Right lobe of liver (tissue), 4 donors: ENCODE measurements at regions not wholly inside any gene's neighbourhood (a gene's known extent, or its start where the extent isn't known, plus 50 kb on each side); places are given as distances from the start of the nearest gene placed in this dataset.

ENCODE experiments used
- POLR2A ChIP-seq: fragments of 450-650 bp; IDR thresholded peaks from one replicate; pipeline ENCODE4 v1.6.1; 2017; ENCODE audit warnings: antibody characterized with exemption, mild to moderate bottlenecking
- TF ChIP-seq, protein P1 (sequence below), 4 donors: fragments of 200-600 bp in 3 of 4; fragments of 450-650 bp in 1 of 4; IDR thresholded peaks; one replicate each; pipeline versions ENCODE4 v1.5.1 to v1.8.0; 2016 to 2022; ENCODE audit warnings: antibody characterized with exemption in 4 of 4, mild to moderate bottlenecking in 2 of 4
- donor health status: DM: no; HTN: no; CAD: no.
- donor health status: DM: no; HTN: no; CAD: no.
- donor health status: DM: no; HTN: yes; CAD: no.

GRCh38 chr2:64363140-64363539 is 90.8 kb upstream of the LGALSL start:
- TF ChIP-seq, protein P1, sequence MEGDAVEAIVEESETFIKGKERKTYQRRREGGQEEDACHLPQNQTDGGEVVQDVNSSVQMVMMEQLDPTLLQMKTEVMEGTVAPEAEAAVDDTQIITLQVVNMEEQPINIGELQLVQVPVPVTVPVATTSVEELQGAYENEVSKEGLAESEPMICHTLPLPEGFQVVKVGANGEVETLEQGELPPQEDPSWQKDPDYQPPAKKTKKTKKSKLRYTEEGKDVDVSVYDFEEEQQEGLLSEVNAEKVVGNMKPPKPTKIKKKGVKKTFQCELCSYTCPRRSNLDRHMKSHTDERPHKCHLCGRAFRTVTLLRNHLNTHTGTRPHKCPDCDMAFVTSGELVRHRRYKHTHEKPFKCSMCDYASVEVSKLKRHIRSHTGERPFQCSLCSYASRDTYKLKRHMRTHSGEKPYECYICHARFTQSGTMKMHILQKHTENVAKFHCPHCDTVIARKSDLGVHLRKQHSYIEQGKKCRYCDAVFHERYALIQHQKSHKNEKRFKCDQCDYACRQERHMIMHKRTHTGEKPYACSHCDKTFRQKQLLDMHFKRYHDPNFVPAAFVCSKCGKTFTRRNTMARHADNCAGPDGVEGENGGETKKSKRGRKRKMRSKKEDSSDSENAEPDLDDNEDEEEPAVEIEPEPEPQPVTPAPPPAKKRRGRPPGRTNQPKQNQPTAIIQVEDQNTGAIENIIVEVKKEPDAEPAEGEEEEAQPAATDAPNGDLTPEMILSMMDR (IDR thresholded peaks at IDR 0.05): no peak
- TF ChIP-seq POLR2A: no peak
